WTC11 (cell line): ENCODE measurements at regions not wholly inside any gene's neighbourhood (a gene's known extent, or its start where the extent isn't known, plus 50 kb on each side); places are given as distances from the start of the nearest gene placed in this dataset.

Source experiments
- ATAC-seq: fragments of 200-7000 bp; cut with Tn5 transposase; 2 replicates; pipeline ENCODE4 v1.10.0; 2021; ENCODE audit warnings: mild to moderate bottlenecking, moderate library complexity
- CTCF ChIA-PET: fragments of 300-600 bp; sonication (Branson Sonifier 250); formaldehyde crosslinking; loops from one replicate; lab custom pipeline; 2021; ENCODE audit warnings: antibody characterized with exemption; lab: Charles Lee
- POLR2A ChIA-PET: fragments of 350-600 bp; sonication (Branson Sonifier 250); formaldehyde crosslinking; loops from one replicate; lab custom pipeline; 2021; ENCODE audit warnings: antibody characterized with exemption; lab: Charles Lee
- DNase-seq: peaks from one replicate; pipeline ENCODE4 v3.0.0; 2021; ENCODE audit warnings: low spot score
- H3K27ac Mint-ChIP-seq: 2 replicates; pipeline ENCODE4 v1.8.0; 2021; ENCODE audit warnings: mixed read lengths
- H3K27me3 Mint-ChIP-seq: 2 replicates; pipeline ENCODE4 v1.8.0; 2021; ENCODE audit warnings: low read depth, mild to moderate bottlenecking, moderate library complexity, mixed read lengths
- H3K36me3 Mint-ChIP-seq: 2 replicates; pipeline ENCODE4 v1.8.0; 2021; ENCODE audit warnings: mixed read lengths
- H3K4me1 Mint-ChIP-seq: 2 replicates; pipeline ENCODE4 v1.8.0; 2022; ENCODE audit warnings: mixed read lengths
- H3K4me3 Mint-ChIP-seq: 2 replicates; pipeline ENCODE4 v1.8.0; 2021; ENCODE audit warnings: mild to moderate bottlenecking, moderate library complexity, mixed read lengths
- H3K9me3 Mint-ChIP-seq: 2 replicates; pipeline ENCODE4 v1.8.0; 2021; ENCODE audit warnings: mixed read lengths
- AFF4 ChIP-seq: sonication (generic); formaldehyde crosslinking; IDR thresholded peaks from 2 replicates; pipeline ENCODE4 v1.8.1; 2023; ENCODE audit warnings: mild to moderate bottlenecking, missing genetic modification reagents, borderline replicate concordance
- ERG ChIP-seq: fragments of 250-450 bp; sonication (Bioruptor Pico); IDR thresholded peaks from 2 replicates; pipeline ENCODE4 v1.8.0; 2021; ENCODE audit warnings: mild to moderate bottlenecking
- ETV6 ChIP-seq: sonication (generic); formaldehyde crosslinking; IDR thresholded peaks from 2 replicates; pipeline ENCODE4 v1.8.1; 2022; ENCODE audit warnings: mild to moderate bottlenecking, missing genetic modification reagents
- FOXK1 ChIP-seq: sonication (generic); formaldehyde crosslinking; IDR thresholded peaks from 2 replicates; pipeline ENCODE4 v1.8.0; 2022; ENCODE audit warnings: mild to moderate bottlenecking, moderate library complexity, missing genetic modification reagents
- GTF2I ChIP-seq: fragments of 250-450 bp; sonication (Bioruptor Pico); conservative IDR thresholded peaks from 2 replicates; pipeline ENCODE4 v1.4.0; 2021; ENCODE audit warnings: mild to moderate bottlenecking
- JUN ChIP-seq: sonication (generic); formaldehyde crosslinking; IDR thresholded peaks from 2 replicates; pipeline ENCODE4 v1.8.0; 2023; ENCODE audit warnings: mild to moderate bottlenecking, missing genetic modification reagents
- NFATC4 ChIP-seq: fragments of 250-450 bp; sonication (Bioruptor Pico); IDR thresholded peaks from 2 replicates; pipeline ENCODE4 v1.9.0; 2021; ENCODE audit warnings: mild to moderate bottlenecking
- NFYB ChIP-seq: sonication (generic); formaldehyde crosslinking; conservative IDR thresholded peaks from 2 replicates; pipeline ENCODE4 v1.8.0; 2022; ENCODE audit warnings: low read depth, missing genetic modification reagents
- NR2C2 ChIP-seq: sonication (generic); formaldehyde crosslinking; IDR thresholded peaks from 2 replicates; pipeline ENCODE4 v1.8.0; 2022; ENCODE audit warnings: mild to moderate bottlenecking, missing genetic modification reagents
- RELA ChIP-seq: sonication (generic); formaldehyde crosslinking; IDR thresholded peaks from 2 replicates; pipeline ENCODE4 v1.8.1; 2022; ENCODE audit warnings: missing genetic modification reagents, mild to moderate bottlenecking, borderline replicate concordance
- TCF7 ChIP-seq: sonication (generic); formaldehyde crosslinking; IDR thresholded peaks from 2 replicates; pipeline ENCODE4 v1.8.0; 2022; ENCODE audit warnings: mild to moderate bottlenecking, low read depth, missing genetic modification reagents, moderate library complexity
- ZNF138 ChIP-seq: sonication (generic); formaldehyde crosslinking; conservative IDR thresholded peaks from 2 replicates; pipeline ENCODE4 v1.8.1; 2022; ENCODE audit warnings: mild to moderate bottlenecking, moderate library complexity, missing genetic modification reagents
- ZNF317 ChIP-seq: sonication (generic); formaldehyde crosslinking; IDR thresholded peaks from 2 replicates; pipeline ENCODE4 v1.8.1; 2023; ENCODE audit warnings: low read depth, mild to moderate bottlenecking, moderate library complexity, missing genetic modification reagents, borderline replicate concordance
- ZNF416 ChIP-seq: fragments of 250-450 bp; sonication (Bioruptor Pico); IDR thresholded peaks from 2 replicates; pipeline ENCODE4 v1.9.0; 2021; ENCODE audit warnings: mild to moderate bottlenecking, inconsistent platforms
- ZNF671 ChIP-seq: fragments of 250-450 bp; sonication (Bioruptor Pico); IDR thresholded peaks from 2 replicates; pipeline ENCODE4 v1.8.0; 2021; ENCODE audit warnings: mild to moderate bottlenecking
- ZSCAN18 ChIP-seq: fragments of 250-450 bp; sonication (Bioruptor Pico); IDR thresholded peaks from 2 replicates; pipeline ENCODE4 v2.1.2; 2022; ENCODE audit warnings: mild to moderate bottlenecking, moderate library complexity
- TF ChIP-seq, protein P1 (sequence below): sonication (generic); formaldehyde crosslinking; IDR thresholded peaks from 2 replicates; pipeline ENCODE4 v1.8.1; 2022; ENCODE audit warnings: mild to moderate bottlenecking, moderate library complexity, missing genetic modification reagents
- TF ChIP-seq, protein P2 (sequence below): sonication (generic); formaldehyde crosslinking; IDR thresholded peaks from 2 replicates; pipeline ENCODE4 v1.8.1; 2022; ENCODE audit warnings: mild to moderate bottlenecking, missing genetic modification reagents, moderate library complexity, borderline replicate concordance
- TF ChIP-seq, protein P3 (sequence below): sonication (generic); formaldehyde crosslinking; IDR thresholded peaks from 2 replicates; pipeline ENCODE4 v1.8.0; 2022; ENCODE audit warnings: mild to moderate bottlenecking, missing genetic modification reagents

- TF ChIP-seq AFF4 (CRISPR knock-in tag) (no peak), ERG (CRISPR knock-in tag) (no peak), ZNF671 (CRISPR knock-in tag) (no peak), JUN (no peak), ETV6 (CRISPR knock-in tag) (no peak)
- TF ChIP-seq, protein P1, sequence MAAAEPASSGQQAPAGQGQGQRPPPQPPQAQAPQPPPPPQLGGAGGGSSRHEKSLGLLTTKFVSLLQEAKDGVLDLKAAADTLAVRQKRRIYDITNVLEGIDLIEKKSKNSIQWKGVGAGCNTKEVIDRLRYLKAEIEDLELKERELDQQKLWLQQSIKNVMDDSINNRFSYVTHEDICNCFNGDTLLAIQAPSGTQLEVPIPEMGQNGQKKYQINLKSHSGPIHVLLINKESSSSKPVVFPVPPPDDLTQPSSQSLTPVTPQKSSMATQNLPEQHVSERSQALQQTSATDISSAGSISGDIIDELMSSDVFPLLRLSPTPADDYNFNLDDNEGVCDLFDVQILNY (CRISPR knock-in tag) = no peak
These were observed 340.2 kb upstream of the DKK2 start (continued) for GRCh38 chr4:107376293-107376692.

GRCh38 chr4:107366900-107367299 lies 330.8 kb upstream of the DKK2 start:
- H3K36me3 Mint-ChIP-seq = no peaks in the 10 kb centered on the region
- ChIA-PET CTCF (no interaction called here), POLR2A (no interaction called here)
- peak overlapping the region; percentile 94 for H3K27ac Mint-ChIP-seq
- H3K9me3 Mint-ChIP-seq = peaks cover 6% of the 10 kb centered on the region; the same call in 1 of the 2 replicates
- no peak for TF ChIP-seq ZNF317 (CRISPR knock-in tag)
- no peak for TF ChIP-seq ZNF416
- TF ChIP-seq GTF2I (CRISPR knock-in tag) = no peak
- TF ChIP-seq, protein P2, sequence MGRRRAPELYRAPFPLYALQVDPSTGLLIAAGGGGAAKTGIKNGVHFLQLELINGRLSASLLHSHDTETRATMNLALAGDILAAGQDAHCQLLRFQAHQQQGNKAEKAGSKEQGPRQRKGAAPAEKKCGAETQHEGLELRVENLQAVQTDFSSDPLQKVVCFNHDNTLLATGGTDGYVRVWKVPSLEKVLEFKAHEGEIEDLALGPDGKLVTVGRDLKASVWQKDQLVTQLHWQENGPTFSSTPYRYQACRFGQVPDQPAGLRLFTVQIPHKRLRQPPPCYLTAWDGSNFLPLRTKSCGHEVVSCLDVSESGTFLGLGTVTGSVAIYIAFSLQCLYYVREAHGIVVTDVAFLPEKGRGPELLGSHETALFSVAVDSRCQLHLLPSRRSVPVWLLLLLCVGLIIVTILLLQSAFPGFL (CRISPR knock-in tag) = no peak
- TF ChIP-seq RELA (CRISPR knock-in tag) = no peak
- TF ChIP-seq TCF7 (CRISPR knock-in tag) = no peak
- no peak for TF ChIP-seq JUN
- TF ChIP-seq ZNF138 (CRISPR knock-in tag) = no peak
- DNase-seq (no peak), ATAC-seq (no peak)
- H3K4me1 Mint-ChIP-seq = peaks cover 24% of the 10 kb centered on the region
- no peaks in the 10 kb centered on the region for H3K27me3 Mint-ChIP-seq
- H3K4me3 Mint-ChIP-seq = no peak overlapping the region

GRCh38 chr4:107366016-107366735 lies 330.1 kb upstream of the DKK2 start:
- Mint-ChIP-seq H3K4me1 (peaks cover 24% of the 10 kb centered on the region), H3K27me3 (no peaks in the 10 kb centered on the region), H3K36me3 (no peaks in the 10 kb centered on the region), H3K27ac (peak overlapping the region; percentile 94), H3K9me3 (peaks cover 6% of the 10 kb centered on the region; the same call in 1 of the 2 replicates), H3K4me3 (no peak overlapping the region)
- ChIA-PET CTCF (interaction anchor here (1.1 kb wide), 1 partner anchor 15 kb away, joined by 3 read pairs; no protein-coding TSS in a partner anchor), POLR2A (no interaction called here)
- ATAC-seq (no peak), DNase-seq (no peak)
- no peak for TF ChIP-seq NFATC4 (CRISPR knock-in tag)
- TF ChIP-seq ZSCAN18 (CRISPR knock-in tag) = no peak
- TF ChIP-seq, protein P3, sequence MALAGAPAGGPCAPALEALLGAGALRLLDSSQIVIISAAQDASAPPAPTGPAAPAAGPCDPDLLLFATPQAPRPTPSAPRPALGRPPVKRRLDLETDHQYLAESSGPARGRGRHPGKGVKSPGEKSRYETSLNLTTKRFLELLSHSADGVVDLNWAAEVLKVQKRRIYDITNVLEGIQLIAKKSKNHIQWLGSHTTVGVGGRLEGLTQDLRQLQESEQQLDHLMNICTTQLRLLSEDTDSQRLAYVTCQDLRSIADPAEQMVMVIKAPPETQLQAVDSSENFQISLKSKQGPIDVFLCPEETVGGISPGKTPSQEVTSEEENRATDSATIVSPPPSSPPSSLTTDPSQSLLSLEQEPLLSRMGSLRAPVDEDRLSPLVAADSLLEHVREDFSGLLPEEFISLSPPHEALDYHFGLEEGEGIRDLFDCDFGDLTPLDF (CRISPR knock-in tag) = no peak
- TF ChIP-seq FOXK1 (CRISPR knock-in tag) = no peak
- TF ChIP-seq NR2C2 (CRISPR knock-in tag) = no peak
- TF ChIP-seq NFYB (CRISPR knock-in tag) = no peak
